Colonic mucosa (tissue), 4 donors: ENCODE measurements at regions not wholly inside any gene's neighbourhood (a gene's known extent, or its start where the extent isn't known, plus 50 kb on each side); places are given as distances from the start of the nearest gene placed in this dataset.

Source experiments
- DNase-seq: peaks from one replicate; pipeline ENCODE4 v3.0.0-alpha.2; 2020
- H3K27ac ChIP-seq: fragments of 200-600 bp; one replicate; pipeline ENCODE4 v1.8.0; 2021
- H3K27me3 ChIP-seq: fragments of 200-600 bp; one replicate; pipeline ENCODE4 v1.8.0; 2021
- H3K36me3 ChIP-seq: fragments of 200-600 bp; one replicate; pipeline ENCODE4 v1.8.0; 2021
- H3K4me1 ChIP-seq: fragments of 200-600 bp; one replicate; pipeline ENCODE4 v1.8.0; 2021; ENCODE audit warnings: mild to moderate bottlenecking
- H3K4me3 ChIP-seq: fragments of 200-600 bp; one replicate; pipeline ENCODE4 v1.8.0; 2021
- H3K9ac ChIP-seq, 2 donors: one replicate each; pipeline ENCODE4 v1.7.0; 2013; ENCODE audit warnings: control low read depth in 2 of 2, low read depth in 2 of 2, low read length in 2 of 2
- H3K9me3 ChIP-seq: fragments of 200-600 bp; one replicate; pipeline ENCODE4 v1.8.0; 2021
- intact Hi-C: fragments of 100-400 bp; cut with DNase I; formaldehyde crosslinking; loops from one replicate; pipeline ENCODE4 v1.14.1; 2022
- TF ChIP-seq, protein P1 (sequence below): fragments of 200-600 bp; IDR thresholded peaks from one replicate; pipeline ENCODE4 v1.8.0; 2022; ENCODE audit warnings: antibody characterized with exemption, mild to moderate bottlenecking
- donor health status: healthy.
- donor health status: DM: no; HTN: no; CAD: no.
- donor health status: DM: no; HTN: no; CAD: no.

DNA sequence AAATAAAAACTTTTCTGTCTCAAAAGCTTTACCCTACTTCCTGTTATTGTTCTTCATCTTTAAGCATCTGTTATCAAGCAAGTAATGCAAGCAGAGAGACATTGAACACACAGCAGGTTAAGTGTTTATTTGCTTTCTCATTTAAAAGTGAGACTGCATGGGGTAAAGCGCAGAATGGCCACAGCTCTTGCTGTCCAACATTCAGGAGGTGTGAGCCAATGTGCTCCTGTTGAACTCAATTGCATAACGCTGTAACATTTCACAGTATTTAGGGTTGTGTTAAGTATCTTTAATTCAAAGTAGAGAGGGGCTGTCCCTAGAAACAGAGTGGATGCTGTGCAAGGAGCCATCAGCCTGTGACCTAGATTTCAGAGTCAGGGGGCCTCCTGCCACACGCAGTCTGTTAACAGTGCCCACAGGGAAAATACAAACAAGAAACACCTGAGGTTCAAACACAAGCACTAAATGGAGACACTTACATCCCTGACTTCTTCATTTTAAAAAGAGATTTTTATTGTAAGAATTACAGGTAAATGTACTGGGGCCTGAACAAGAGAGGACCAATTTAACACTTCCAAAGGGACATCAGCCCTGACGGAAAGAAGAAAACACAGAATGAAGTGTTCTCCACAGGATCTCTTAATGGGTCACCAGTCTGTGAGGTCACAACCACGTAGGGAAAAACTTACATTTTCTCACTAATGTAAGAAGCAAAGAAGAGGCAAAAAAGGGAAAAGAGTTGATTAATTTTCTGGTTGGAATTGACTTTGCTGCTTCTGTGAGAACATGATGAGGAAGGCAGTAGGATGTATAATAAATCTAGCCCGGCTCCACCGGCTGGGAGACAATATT is 815.1 kb downstream of the VGLL3 start:
- H3K27me3 ChIP-seq, result no peaks in the 10 kb centered on the region
- no peak overlapping the region for H3K27ac ChIP-seq
- H3K4me3 ChIP-seq, result no peak overlapping the region
- no peak for DNase-seq
- TF ChIP-seq, protein P1, sequence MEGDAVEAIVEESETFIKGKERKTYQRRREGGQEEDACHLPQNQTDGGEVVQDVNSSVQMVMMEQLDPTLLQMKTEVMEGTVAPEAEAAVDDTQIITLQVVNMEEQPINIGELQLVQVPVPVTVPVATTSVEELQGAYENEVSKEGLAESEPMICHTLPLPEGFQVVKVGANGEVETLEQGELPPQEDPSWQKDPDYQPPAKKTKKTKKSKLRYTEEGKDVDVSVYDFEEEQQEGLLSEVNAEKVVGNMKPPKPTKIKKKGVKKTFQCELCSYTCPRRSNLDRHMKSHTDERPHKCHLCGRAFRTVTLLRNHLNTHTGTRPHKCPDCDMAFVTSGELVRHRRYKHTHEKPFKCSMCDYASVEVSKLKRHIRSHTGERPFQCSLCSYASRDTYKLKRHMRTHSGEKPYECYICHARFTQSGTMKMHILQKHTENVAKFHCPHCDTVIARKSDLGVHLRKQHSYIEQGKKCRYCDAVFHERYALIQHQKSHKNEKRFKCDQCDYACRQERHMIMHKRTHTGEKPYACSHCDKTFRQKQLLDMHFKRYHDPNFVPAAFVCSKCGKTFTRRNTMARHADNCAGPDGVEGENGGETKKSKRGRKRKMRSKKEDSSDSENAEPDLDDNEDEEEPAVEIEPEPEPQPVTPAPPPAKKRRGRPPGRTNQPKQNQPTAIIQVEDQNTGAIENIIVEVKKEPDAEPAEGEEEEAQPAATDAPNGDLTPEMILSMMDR, result no peak
- no peaks in the 10 kb centered on the region for H3K9me3 ChIP-seq
- H3K4me1 ChIP-seq, result no peaks in the 10 kb centered on the region
- H3K36me3 ChIP-seq, result no peaks in the 10 kb centered on the region
- H3K9ac ChIP-seq, result no peak overlapping the region
- intact Hi-C loops, result no loop called here

DNA sequence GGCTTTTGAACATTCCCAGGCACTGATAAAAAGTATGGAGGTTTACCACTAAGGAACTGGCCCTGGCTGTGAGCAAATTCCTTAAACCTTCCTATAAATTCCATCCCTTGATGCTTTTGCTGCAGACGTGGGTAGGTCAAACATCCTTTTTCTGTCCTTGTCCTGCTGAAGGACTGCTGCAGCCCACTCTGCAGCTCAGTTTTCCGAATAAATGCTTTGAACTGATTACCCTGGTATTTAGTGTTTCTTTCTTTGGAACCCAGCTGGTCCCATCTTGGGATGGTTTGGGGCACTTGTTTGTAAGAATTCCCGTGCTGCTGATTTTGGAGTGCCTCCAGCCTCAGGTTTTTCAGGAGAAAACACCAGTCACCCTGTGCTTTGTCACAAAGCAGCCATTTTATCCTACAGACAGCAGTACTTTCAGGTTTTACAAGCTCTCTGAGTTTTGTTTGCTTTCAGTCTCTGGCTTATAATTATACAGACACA is 815.9 kb downstream of the VGLL3 start:
- Histone ChIP-seq H3K9me3 (no peaks in the 10 kb centered on the region), H3K4me1 (no peaks in the 10 kb centered on the region), H3K9ac (no peak overlapping the region), H3K27me3 (no peaks in the 10 kb centered on the region), H3K36me3 (no peaks in the 10 kb centered on the region), H3K4me3 (no peak overlapping the region), H3K27ac (no peak overlapping the region)
- TF ChIP-seq, protein P1, result no peak
- no peak for DNase-seq
- intact Hi-C loops, result no loop called here

DNA sequence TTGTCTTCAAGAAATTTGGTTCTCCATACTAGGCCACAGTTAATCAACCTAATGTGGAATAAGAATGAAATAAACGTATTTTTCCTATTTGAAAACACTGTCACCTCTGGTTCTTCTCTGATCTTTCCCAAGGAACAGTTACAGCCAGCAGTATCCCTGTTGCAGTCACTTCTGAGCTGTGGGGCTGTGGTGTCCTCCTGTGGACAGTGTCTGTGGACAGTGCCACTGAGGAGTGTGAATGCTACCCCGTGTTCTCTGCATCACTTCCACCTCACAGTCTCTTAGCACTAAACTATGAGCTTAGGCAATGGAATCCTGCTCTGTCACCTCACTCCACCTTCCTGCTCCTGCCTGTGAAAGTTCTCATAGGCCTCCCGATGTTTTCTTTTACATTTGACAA is 817.5 kb downstream of the VGLL3 start:
- TF ChIP-seq, protein P1, result no peak
- H3K4me3 ChIP-seq, result no peak overlapping the region
- H3K36me3 ChIP-seq, result no peaks in the 10 kb centered on the region
- H3K27ac ChIP-seq, result no peak overlapping the region
- DNase-seq, result no peak
- no peaks in the 10 kb centered on the region for H3K4me1 ChIP-seq
- H3K27me3 ChIP-seq, result no peaks in the 10 kb centered on the region
- H3K9me3 ChIP-seq, result no peaks in the 10 kb centered on the region
- no peak overlapping the region for H3K9ac ChIP-seq
- intact Hi-C loops, result no loop called here

DNA sequence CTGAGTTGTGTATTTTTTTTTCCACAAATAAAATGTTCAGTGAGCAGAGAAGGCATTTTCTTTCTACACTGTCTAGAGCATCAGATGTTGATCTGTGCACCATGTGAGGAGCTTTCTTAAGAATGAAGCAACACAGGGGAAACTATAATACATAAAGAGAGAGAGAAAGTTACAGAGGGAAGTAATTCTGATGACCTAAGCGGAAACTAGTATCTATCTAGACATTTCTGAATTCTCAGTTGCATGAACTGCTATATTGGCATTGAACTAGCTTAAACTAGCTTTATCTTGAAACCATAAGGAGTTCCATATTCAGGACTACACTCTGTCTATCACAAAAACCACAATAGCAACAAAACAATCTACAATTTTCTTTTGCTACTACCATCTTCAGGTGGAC is 822.4 kb downstream of the VGLL3 start:
- H3K4me1 ChIP-seq, result no peaks in the 10 kb centered on the region
- TF ChIP-seq, protein P1, result no peak
- H3K9me3 ChIP-seq, result no peaks in the 10 kb centered on the region
- intact Hi-C loops, result no loop called here
- no peak overlapping the region for H3K27ac ChIP-seq
- no peaks in the 10 kb centered on the region for H3K36me3 ChIP-seq
- H3K27me3 ChIP-seq, result no peaks in the 10 kb centered on the region
- DNase-seq, result no peak
- no peak overlapping the region for H3K4me3 ChIP-seq
- H3K9ac ChIP-seq, result no peak overlapping the region

DNA sequence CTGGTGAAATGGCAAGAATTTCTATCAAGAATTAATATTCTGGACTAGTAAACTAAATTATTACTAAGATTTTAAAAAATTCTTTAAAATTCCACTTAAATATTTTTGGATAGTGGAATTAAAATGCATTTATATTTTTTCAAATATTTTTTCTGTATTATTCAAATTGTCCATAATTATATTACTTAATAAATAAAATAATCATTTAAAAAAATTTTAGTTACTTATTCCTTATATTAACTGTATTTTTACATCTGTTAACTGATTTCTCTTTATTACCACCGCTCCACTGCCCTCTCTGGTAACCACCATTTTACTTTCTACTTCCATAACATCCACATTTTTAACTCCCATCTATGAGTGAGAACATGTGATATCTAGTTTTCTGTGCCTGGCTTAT is 828.4 kb downstream of the VGLL3 start:
- intact Hi-C loops, result no loop called here
- Histone ChIP-seq H3K27me3 (no peaks in the 10 kb centered on the region), H3K27ac (no peak overlapping the region), H3K9me3 (no peaks in the 10 kb centered on the region), H3K9ac (no peak overlapping the region), H3K4me3 (no peak overlapping the region), H3K36me3 (no peaks in the 10 kb centered on the region), H3K4me1 (no peaks in the 10 kb centered on the region)
- DNase-seq, result no peak
- TF ChIP-seq, protein P1, result no peak
